Mesenchymal stem cell (in vitro differentiated cells and primary cell): ENCODE measurements at regions not wholly inside any gene's neighbourhood (a gene's known extent, or its start where the extent isn't known, plus 50 kb on each side); places are given as distances from the start of the nearest gene placed in this dataset.

Source experiments
- DNase-seq: peaks from one replicate; pipeline ENCODE4 v3.0.0-alpha.2; 2013
- H2AFZ ChIP-seq: one replicate; pipeline ENCODE4 v1.6.1; 2013; ENCODE audit warnings: low read depth, mild to moderate bottlenecking, control low read depth, inconsistent platforms, low read length, moderate library complexity
- H2AK5ac ChIP-seq: 2 replicates; pipeline ENCODE4 v1.6.1; 2013; ENCODE audit warnings: low read length, moderate library complexity, mild to moderate bottlenecking, inconsistent platforms; ENCODE audit not compliant: severe bottlenecking
- H2BK120ac ChIP-seq: one replicate; pipeline ENCODE4 v1.6.1; 2013; ENCODE audit warnings: low read depth, mild to moderate bottlenecking, inconsistent platforms, low read length, moderate library complexity
- H2BK12ac ChIP-seq, 2 experiments: one replicate each; pipeline ENCODE4 v1.6.1; 2013; ENCODE audit warnings: inconsistent platforms in 2 of 2, low read length in 2 of 2, mild to moderate bottlenecking in 2 of 2, moderate library complexity in 2 of 2, control low read depth in 1 of 2
- H2BK15ac ChIP-seq: one replicate; pipeline ENCODE4 v1.6.1; 2013; ENCODE audit warnings: mild to moderate bottlenecking, low read depth, inconsistent platforms; ENCODE audit not compliant: poor library complexity, severe bottlenecking
- H2BK5ac ChIP-seq: 2 replicates; pipeline ENCODE4 v1.6.1; 2013; ENCODE audit warnings: low read depth, mild to moderate bottlenecking, low read length, control low read depth, inconsistent platforms; ENCODE audit not compliant: poor library complexity, severe bottlenecking
- H3K14ac ChIP-seq, 2 experiments: one replicate each; pipeline ENCODE4 v1.6.1; 2013; ENCODE audit warnings: inconsistent platforms in 2 of 2, low read length in 2 of 2, control low read depth in 1 of 2, mild to moderate bottlenecking in 1 of 2, moderate library complexity in 1 of 2
- H3K18ac ChIP-seq, 2 experiments: one replicate each; pipeline ENCODE4 v1.6.1; 2013; ENCODE audit warnings: inconsistent platforms in 2 of 2, low read length in 2 of 2, control low read depth in 1 of 2, low read depth in 1 of 2, mild to moderate bottlenecking in 1 of 2
- H3K23ac ChIP-seq, 2 experiments: one replicate each; pipeline ENCODE4 v1.6.1; 2013; ENCODE audit warnings: inconsistent platforms in 2 of 2, low read length in 2 of 2, mild to moderate bottlenecking in 2 of 2, moderate library complexity in 2 of 2, control low read depth in 1 of 2
- H3K27ac ChIP-seq: 2 replicates; pipeline ENCODE4 v1.5.1; 2013; ENCODE audit warnings: mild to moderate bottlenecking, moderate library complexity, low read length, control low read depth, inconsistent platforms; ENCODE audit not compliant: poor library complexity, severe bottlenecking
- H3K27me3 ChIP-seq, 2 experiments: 2 replicates each; pipeline versions ENCODE4 v1.6.1 to v1.7.0; 2013; ENCODE audit warnings: low read length in 2 of 2, mild to moderate bottlenecking in 2 of 2, moderate library complexity in 2 of 2, control low read depth in 1 of 2, inconsistent platforms in 1 of 2; ENCODE audit not compliant: control insufficient read depth in 1 of 2, insufficient read depth in 1 of 2
- H3K36me3 ChIP-seq, 2 experiments: 2 replicates each; pipeline versions ENCODE4 v1.6.1 to v1.7.0; 2013; ENCODE audit warnings: low read length in 2 of 2, control low read depth in 1 of 2, inconsistent platforms in 1 of 2, low read depth in 1 of 2, mild to moderate bottlenecking in 1 of 2; ENCODE audit not compliant: insufficient read depth in 2 of 2, control insufficient read depth in 1 of 2
- H3K4ac ChIP-seq, 2 experiments: one replicate each; pipeline ENCODE4 v1.6.1; 2013; ENCODE audit warnings: inconsistent platforms in 2 of 2, low read length in 2 of 2, mild to moderate bottlenecking in 2 of 2, moderate library complexity in 2 of 2, control low read depth in 1 of 2, low read depth in 1 of 2
- H3K4me1 ChIP-seq: 2 replicates; pipeline ENCODE4 v1.6.1; 2013; ENCODE audit warnings: low read depth, low read length, control low read depth; ENCODE audit not compliant: control insufficient read depth, insufficient read depth
- H3K4me2 ChIP-seq: 2 replicates; pipeline ENCODE4 v1.6.1; 2013; ENCODE audit warnings: low read length, mild to moderate bottlenecking, inconsistent platforms; ENCODE audit not compliant: poor library complexity, severe bottlenecking
- H3K4me3 ChIP-seq, 2 experiments: 2 replicates each; pipeline versions ENCODE4 v1.5.1 to v1.7.0; 2013; ENCODE audit warnings: low read length in 2 of 2, mild to moderate bottlenecking in 2 of 2, control low read depth in 1 of 2, low read depth in 1 of 2; ENCODE audit not compliant: insufficient read depth in 1 of 2
- H3K79me1 ChIP-seq: replicated peaks from 2 replicates; pipeline ENCODE4 v1.6.1; 2013; ENCODE audit warnings: mild to moderate bottlenecking, control low read depth, low read length, inconsistent platforms; ENCODE audit not compliant: poor library complexity, severe bottlenecking
- H3K9ac ChIP-seq: 2 replicates; pipeline ENCODE4 v1.7.0; 2013; ENCODE audit warnings: mild to moderate bottlenecking, low read length, moderate library complexity
- H3K9me3 ChIP-seq: 2 replicates; pipeline ENCODE4 v1.7.0; 2013; ENCODE audit warnings: mild to moderate bottlenecking, low read length; ENCODE audit not compliant: control insufficient read depth
- H4K8ac ChIP-seq: one replicate; pipeline ENCODE4 v1.6.1; 2013; ENCODE audit warnings: inconsistent platforms, mild to moderate bottlenecking, low read length, moderate library complexity
- H4K91ac ChIP-seq: one replicate; pipeline ENCODE4 v1.6.1; 2013; ENCODE audit warnings: mild to moderate bottlenecking, low read length, inconsistent platforms
- WGBS: methylation state at CpG from one replicate; pipeline ENCODE4 v1.1.7; 2013; ENCODE audit warnings: mixed read lengths; 5-methylcytosine and 5-hydroxymethylcytosine counted together

DNA sequence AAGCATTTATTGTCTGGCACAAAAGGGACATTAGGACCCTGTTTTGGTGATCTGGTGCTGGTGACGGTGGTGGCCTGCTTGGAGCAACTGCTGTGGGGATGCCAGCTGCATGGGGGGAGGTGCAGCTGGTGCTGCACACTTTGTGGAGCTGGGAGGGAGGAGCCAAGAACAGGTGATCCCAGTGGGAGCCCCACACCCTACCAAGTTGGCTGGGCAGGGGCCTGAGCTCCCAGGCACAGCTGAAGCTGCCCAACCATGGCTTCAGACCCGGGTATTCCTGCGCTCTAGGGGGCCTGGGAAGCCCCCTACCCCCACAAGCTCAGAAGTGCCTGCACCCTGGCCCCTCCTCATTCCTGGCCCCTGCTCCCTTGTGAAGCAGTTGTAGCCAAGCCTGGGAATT, 1512.5 kb downstream of the TECRL start:
- H3K27ac ChIP-seq: no peak overlapping the region
- no peak overlapping the region for H2AFZ ChIP-seq
- no peak overlapping the region for H4K91ac ChIP-seq
- no peak overlapping the region for H2AK5ac ChIP-seq
- H3K4me1 ChIP-seq: no peaks in the 10 kb centered on the region
- H2BK120ac ChIP-seq: no peak overlapping the region
- H3K9me3 ChIP-seq: peaks cover 7% of the 10 kb centered on the region
- 80% methylated on average over 3 of the region's 3 CpGs for WGBS
- no peaks in the 10 kb centered on the region for H3K27me3 ChIP-seq
- no peak overlapping the region for H2BK15ac ChIP-seq
- H2BK5ac ChIP-seq: no peak overlapping the region
- H3K14ac ChIP-seq: no peak overlapping the region
- DNase-seq: no peak
- no peak overlapping the region for H4K8ac ChIP-seq
- H2BK12ac ChIP-seq: no peak overlapping the region
- H3K23ac ChIP-seq: no peak overlapping the region
- H3K4me3 ChIP-seq: no peak overlapping the region
- no peak overlapping the region for H3K4ac ChIP-seq
- H3K79me1 ChIP-seq: no peaks in the 10 kb centered on the region
- H3K4me2 ChIP-seq: no peak overlapping the region
- H3K36me3 ChIP-seq: no peaks in the 10 kb centered on the region
- no peak overlapping the region for H3K18ac ChIP-seq
- no peak overlapping the region for H3K9ac ChIP-seq

DNA sequence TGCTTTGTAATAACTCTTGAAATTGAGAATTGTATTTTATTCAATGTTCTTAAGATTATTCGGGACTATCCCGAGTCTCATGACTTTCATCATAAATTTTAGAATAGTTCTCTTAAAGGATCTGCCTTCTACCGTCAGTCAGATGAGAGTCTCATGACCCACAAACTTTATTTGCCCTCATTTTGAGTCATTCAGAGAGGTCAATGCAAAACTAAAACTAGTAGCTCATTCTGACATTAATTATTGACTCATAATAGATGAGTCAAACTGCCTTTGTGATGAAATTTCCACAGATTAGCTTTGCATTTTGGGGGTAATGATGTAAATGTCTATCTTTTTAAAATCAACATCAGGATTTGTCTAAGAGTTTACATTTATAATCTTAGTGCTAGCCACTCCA, 1527.3 kb downstream of the TECRL start:
- H3K27me3 ChIP-seq: no peaks in the 10 kb centered on the region
- H4K8ac ChIP-seq: no peak overlapping the region
- WGBS: 87% methylated on average over 3 of the region's 3 CpGs
- no peak overlapping the region for H2AK5ac ChIP-seq
- H2BK5ac ChIP-seq: no peak overlapping the region
- DNase-seq: no peak
- no peak overlapping the region for H2BK12ac ChIP-seq
- no peak overlapping the region for H4K91ac ChIP-seq
- H2BK15ac ChIP-seq: no peak overlapping the region
- H3K9me3 ChIP-seq: peaks cover under 1% of the 10 kb centered on the region
- no peak overlapping the region for H3K27ac ChIP-seq
- no peak overlapping the region for H3K14ac ChIP-seq
- no peak overlapping the region for H3K18ac ChIP-seq
- no peak overlapping the region for H3K4ac ChIP-seq
- H3K9ac ChIP-seq: no peak overlapping the region
- no peak overlapping the region for H3K4me2 ChIP-seq
- no peak overlapping the region for H2AFZ ChIP-seq
- H3K79me1 ChIP-seq: no peaks in the 10 kb centered on the region
- H3K36me3 ChIP-seq: no peaks in the 10 kb centered on the region
- H3K4me3 ChIP-seq: no peak overlapping the region
- H3K4me1 ChIP-seq: no peaks in the 10 kb centered on the region
- no peak overlapping the region for H2BK120ac ChIP-seq
- no peak overlapping the region for H3K23ac ChIP-seq

DNA sequence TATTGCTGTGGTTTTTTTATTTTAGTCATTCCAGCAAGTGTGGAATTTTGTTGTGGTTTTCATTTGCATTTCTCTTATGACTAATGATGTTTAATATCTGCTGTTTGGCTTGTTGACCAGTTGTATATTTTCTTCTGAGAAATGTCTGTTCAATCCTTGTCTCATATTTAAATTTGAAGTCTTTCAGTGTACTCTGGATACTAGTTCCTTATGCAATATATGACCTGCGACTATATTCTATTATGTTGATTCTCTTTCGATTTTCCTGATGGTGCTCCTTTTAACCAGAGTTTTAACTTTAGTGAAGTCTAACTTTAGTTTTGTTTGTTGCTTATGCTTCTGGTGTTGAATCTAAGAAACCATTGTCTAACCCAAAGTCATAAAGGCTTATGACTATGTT, 1528.0 kb downstream of the TECRL start:
- Histone ChIP-seq H3K27me3 (no peaks in the 10 kb centered on the region), H3K4me3 (no peak overlapping the region), H4K8ac (no peak overlapping the region), H3K14ac (no peak overlapping the region), H4K91ac (no peak overlapping the region), H3K27ac (no peak overlapping the region), H3K9me3 (peaks cover 6% of the 10 kb centered on the region), H2BK120ac (no peak overlapping the region), H3K4me1 (no peaks in the 10 kb centered on the region), H3K18ac (no peak overlapping the region), H2BK15ac (no peak overlapping the region), H3K23ac (no peak overlapping the region), H3K79me1 (no peaks in the 10 kb centered on the region), H3K4ac (no peak overlapping the region), H2AK5ac (no peak overlapping the region), H2BK5ac (no peak overlapping the region), H3K9ac (no peak overlapping the region), H3K4me2 (no peak overlapping the region), H2BK12ac (no peak overlapping the region), H3K36me3 (no peaks in the 10 kb centered on the region), H2AFZ (no peak overlapping the region)
- DNase-seq: no peak
- WGBS: 92% methylated on average over 2 of the region's 2 CpGs

DNA sequence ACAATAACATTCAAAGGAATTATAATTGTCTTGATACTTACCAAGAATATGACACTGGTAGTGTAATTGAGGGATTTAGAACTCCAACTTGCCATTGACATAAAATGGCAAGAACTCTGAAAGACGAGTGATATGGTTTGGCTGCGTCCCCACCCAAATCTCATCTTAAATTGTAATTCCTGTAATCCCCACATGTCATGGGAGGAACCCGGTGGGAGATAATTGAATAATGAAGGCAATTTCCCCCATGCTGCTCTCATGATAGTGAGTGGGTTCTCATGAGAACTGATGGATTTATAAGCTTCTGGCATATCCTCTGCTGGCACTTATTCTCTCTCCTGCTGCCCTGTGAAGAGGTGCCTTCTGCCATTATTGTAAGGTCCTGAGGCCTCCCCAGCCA, 1536.4 kb downstream of the TECRL start:
- Histone ChIP-seq H2BK12ac (no peak overlapping the region), H3K36me3 (no peaks in the 10 kb centered on the region), H3K79me1 (no peaks in the 10 kb centered on the region), H3K9me3 (peaks cover 20% of the 10 kb centered on the region), H2BK5ac (no peak overlapping the region), H3K27me3 (no peaks in the 10 kb centered on the region), H3K18ac (no peak overlapping the region), H2BK15ac (no peak overlapping the region), H3K4me1 (no peaks in the 10 kb centered on the region), H3K27ac (no peak overlapping the region), H4K8ac (no peak overlapping the region), H2BK120ac (no peak overlapping the region), H2AFZ (no peak overlapping the region), H3K4me3 (no peak overlapping the region), H3K4me2 (no peak overlapping the region), H4K91ac (no peak overlapping the region), H2AK5ac (no peak overlapping the region), H3K23ac (no peak overlapping the region), H3K4ac (no peak overlapping the region), H3K9ac (no peak overlapping the region), H3K14ac (no peak overlapping the region)
- no peak for DNase-seq
- WGBS: 100% methylated on average over 1 of the region's 3 CpGs
